HEK293 (cell line): ENCODE measurements at regions not wholly inside any gene's neighbourhood (a gene's known extent, or its start where the extent isn't known, plus 50 kb on each side); places are given as distances from the start of the nearest gene placed in this dataset.

Experiments
- BCL11B ChIP-seq: fragments of 450-650 bp; formaldehyde crosslinking; IDR thresholded peaks from 2 replicates; pipeline ENCODE4 v1.5.1; 2016; ENCODE audit warnings: low read depth, missing biosample characterization, missing genetic modification characterization
- MZF1 ChIP-seq: fragments of 450-650 bp; formaldehyde crosslinking; IDR thresholded peaks from 2 replicates; pipeline ENCODE4 v1.5.1; 2017; ENCODE audit warnings: missing biosample characterization, missing genetic modification characterization, borderline replicate concordance
- REST ChIP-seq: fragments of 450-650 bp; formaldehyde crosslinking; IDR thresholded peaks from 2 replicates; pipeline ENCODE4 v1.5.1; 2016; ENCODE audit warnings: missing biosample characterization, missing genetic modification characterization
- SP2 ChIP-seq: fragments of 450-650 bp; formaldehyde crosslinking; IDR thresholded peaks from 2 replicates; pipeline ENCODE4 v1.5.1; 2016; ENCODE audit warnings: missing biosample characterization, missing genetic modification characterization
- ZIC2 ChIP-seq: fragments of 450-650 bp; formaldehyde crosslinking; IDR thresholded peaks from 2 replicates; pipeline ENCODE4 v1.5.1; 2016; ENCODE audit warnings: missing biosample characterization, missing genetic modification characterization
- ZNF10 ChIP-seq: fragments of 450-650 bp; formaldehyde crosslinking; IDR thresholded peaks from 2 replicates; pipeline ENCODE4 v1.5.1; 2017; ENCODE audit warnings: missing biosample characterization, missing genetic modification characterization
- ZNF248 ChIP-seq: fragments of 450-650 bp; formaldehyde crosslinking; IDR thresholded peaks from 2 replicates; pipeline ENCODE4 v1.5.1; 2017; ENCODE audit warnings: missing biosample characterization, missing genetic modification characterization
- ZNF274 ChIP-seq, 2 experiments: fragments of 200-500 bp in 1 of 2; fragments of 450-650 bp in 1 of 2; sonication (Bioruptor generic) in 1 of 2; formaldehyde crosslinking in 1 of 2; IDR thresholded peaks; 2 replicates each; pipeline versions ENCODE4 v1.5.1 to v1.6.1; 2014 to 2016; ENCODE audit warnings: borderline replicate concordance in 1 of 2, inconsistent platforms in 1 of 2, low read length in 1 of 2, missing biosample characterization in 1 of 2, missing genetic modification characterization in 1 of 2
- ZNF292 ChIP-seq: fragments of 450-650 bp; formaldehyde crosslinking; IDR thresholded peaks from 2 replicates; pipeline ENCODE4 v1.5.1; 2016; ENCODE audit warnings: low read depth, missing biosample characterization, missing genetic modification characterization, borderline replicate concordance
- ZNF768 ChIP-seq: fragments of 450-650 bp; formaldehyde crosslinking; IDR thresholded peaks from 2 replicates; pipeline ENCODE4 v1.5.1; 2018; ENCODE audit warnings: missing biosample characterization, mild to moderate bottlenecking, missing genetic modification characterization
- TF ChIP-seq, protein P1 (sequence below): fragments of 450-650 bp; formaldehyde crosslinking; IDR thresholded peaks from 2 replicates; pipeline ENCODE4 v1.5.1; 2016; ENCODE audit warnings: missing biosample characterization, missing genetic modification characterization
- TF ChIP-seq, protein P2 (sequence below): fragments of 450-650 bp; formaldehyde crosslinking; IDR thresholded peaks from 2 replicates; pipeline ENCODE4 v1.5.1; 2016; ENCODE audit warnings: missing biosample characterization, missing genetic modification characterization
- TF ChIP-seq, protein P3 (sequence below): fragments of 450-650 bp; formaldehyde crosslinking; IDR thresholded peaks from 2 replicates; pipeline ENCODE4 v1.5.1; 2016; ENCODE audit warnings: missing biosample characterization, missing genetic modification characterization

DNA sequence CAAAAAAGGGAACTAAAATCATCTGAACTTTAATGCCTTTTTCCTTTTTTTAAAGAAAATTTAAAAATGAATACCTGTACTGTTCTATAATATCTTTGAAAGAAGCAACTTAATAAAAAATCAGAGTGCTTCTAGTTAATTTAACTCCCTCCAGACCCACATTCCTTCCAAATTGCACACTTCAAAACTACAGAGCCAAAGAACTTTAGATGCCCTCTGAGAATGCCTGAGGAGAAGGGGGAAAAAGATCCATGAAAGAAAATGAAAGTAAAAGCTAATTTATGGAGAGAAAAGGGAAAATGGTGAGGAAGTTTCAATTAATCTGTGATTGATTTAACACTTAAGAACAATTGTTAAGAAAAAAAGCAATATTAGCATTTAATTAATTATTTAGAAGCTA lies 1141.6 kb downstream of the IGSF11 start:
- no peak for TF ChIP-seq ZNF274 (IDR thresholded peaks at IDR 0.05; ENCODE audit: low read length)
- no peak for TF ChIP-seq ZNF274 (tag by site-specific recombination; IDR thresholded peaks at IDR 0.05; ENCODE audit: borderline replicate concordance)
- TF ChIP-seq ZNF248 (tag by site-specific recombination) = no peak
- TF ChIP-seq REST (tag by site-specific recombination) = no peak
- no peak for TF ChIP-seq ZNF768 (tag by site-specific recombination)
- TF ChIP-seq, protein P1, sequence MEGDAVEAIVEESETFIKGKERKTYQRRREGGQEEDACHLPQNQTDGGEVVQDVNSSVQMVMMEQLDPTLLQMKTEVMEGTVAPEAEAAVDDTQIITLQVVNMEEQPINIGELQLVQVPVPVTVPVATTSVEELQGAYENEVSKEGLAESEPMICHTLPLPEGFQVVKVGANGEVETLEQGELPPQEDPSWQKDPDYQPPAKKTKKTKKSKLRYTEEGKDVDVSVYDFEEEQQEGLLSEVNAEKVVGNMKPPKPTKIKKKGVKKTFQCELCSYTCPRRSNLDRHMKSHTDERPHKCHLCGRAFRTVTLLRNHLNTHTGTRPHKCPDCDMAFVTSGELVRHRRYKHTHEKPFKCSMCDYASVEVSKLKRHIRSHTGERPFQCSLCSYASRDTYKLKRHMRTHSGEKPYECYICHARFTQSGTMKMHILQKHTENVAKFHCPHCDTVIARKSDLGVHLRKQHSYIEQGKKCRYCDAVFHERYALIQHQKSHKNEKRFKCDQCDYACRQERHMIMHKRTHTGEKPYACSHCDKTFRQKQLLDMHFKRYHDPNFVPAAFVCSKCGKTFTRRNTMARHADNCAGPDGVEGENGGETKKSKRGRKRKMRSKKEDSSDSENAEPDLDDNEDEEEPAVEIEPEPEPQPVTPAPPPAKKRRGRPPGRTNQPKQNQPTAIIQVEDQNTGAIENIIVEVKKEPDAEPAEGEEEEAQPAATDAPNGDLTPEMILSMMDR (tag by site-specific recombination) = no peak
- TF ChIP-seq, protein P2, sequence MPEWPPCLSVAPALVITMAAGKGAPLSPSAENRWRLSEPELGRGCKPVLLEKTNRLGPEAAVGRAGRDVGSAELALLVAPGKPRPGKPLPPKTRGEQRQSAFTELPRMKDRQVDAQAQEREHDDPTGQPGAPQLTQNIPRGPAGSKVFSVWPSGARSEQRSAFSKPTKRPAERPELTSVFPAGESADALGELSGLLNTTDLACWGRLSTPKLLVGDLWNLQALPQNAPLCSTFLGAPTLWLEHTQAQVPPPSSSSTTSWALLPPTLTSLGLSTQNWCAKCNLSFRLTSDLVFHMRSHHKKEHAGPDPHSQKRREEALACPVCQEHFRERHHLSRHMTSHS (tag by site-specific recombination) = no peak
- no peak for TF ChIP-seq BCL11B (tag by site-specific recombination)
- no peak for TF ChIP-seq MZF1 (tag by site-specific recombination)
- no peak for TF ChIP-seq ZNF292 (tag by site-specific recombination)
- TF ChIP-seq ZNF10 (tag by site-specific recombination) = no peak
- no peak for TF ChIP-seq ZIC2 (tag by site-specific recombination)
- no peak for TF ChIP-seq SP2 (tag by site-specific recombination)
- TF ChIP-seq, protein P3, sequence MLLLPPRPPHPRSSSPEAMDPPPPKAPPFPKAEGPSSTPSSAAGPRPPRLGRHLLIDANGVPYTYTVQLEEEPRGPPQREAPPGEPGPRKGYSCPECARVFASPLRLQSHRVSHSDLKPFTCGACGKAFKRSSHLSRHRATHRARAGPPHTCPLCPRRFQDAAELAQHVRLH (tag by site-specific recombination) = no peak
